NCI-H510A treated with DMSO at 0.1 percent for 48 hours (cell line): ENCODE measurements at regions not wholly inside any gene's neighbourhood (a gene's known extent, or its start where the extent isn't known, plus 50 kb on each side); places are given as distances from the start of the nearest gene placed in this dataset.

ENCODE experiments used
- DNase-seq: peaks from one replicate; lab custom pipeline; 2025; lab: John Stamatoyannopoulos, UW

GRCh38 chr10:129108378-129108777 is 358.7 kb upstream of the MGMT start:
- no peak for DNase-seq

- DNase-seq: no peak
These were observed 358.0 kb upstream of the MGMT start for GRCh38 chr10:129108994-129109393.

- DNase-seq: no peak
These were observed 356.3 kb upstream of the MGMT start for GRCh38 chr10:129110780-129111179.

- no peak for DNase-seq
These were observed 355.1 kb upstream of the MGMT start for GRCh38 chr10:129111922-129112321.

GRCh38 chr10:129114588-129114987 is 352.5 kb upstream of the MGMT start:
- no peak for DNase-seq

GRCh38 chr10:129116371-129116770 is 350.7 kb upstream of the MGMT start:
- DNase-seq: no peak

- DNase-seq: no peak
These were observed 346.6 kb upstream of the MGMT start for GRCh38 chr10:129120441-129120840.

- no peak for DNase-seq
These were observed 344.2 kb upstream of the MGMT start for GRCh38 chr10:129122846-129123245.

GRCh38 chr10:129123428-129123827 is 343.6 kb upstream of the MGMT start:
- no peak for DNase-seq

GRCh38 chr10:129126982-129127381 is 340.1 kb upstream of the MGMT start:
- DNase-seq: no peak

GRCh38 chr10:129131457-129132132 is 335.4 kb upstream of the MGMT start:
- no peak for DNase-seq

- no peak for DNase-seq
These were observed 333.2 kb upstream of the MGMT start for GRCh38 chr10:129133856-129134255.

GRCh38 chr10:129134371-129134770 is 332.7 kb upstream of the MGMT start:
- DNase-seq: no peak

GRCh38 chr10:129135624-129136023 is 331.4 kb upstream of the MGMT start:
- DNase-seq: no peak

GRCh38 chr10:129136074-129136473 is 331.0 kb upstream of the MGMT start:
- DNase-seq: no peak

- DNase-seq: no peak
These were observed 330.1 kb upstream of the MGMT start for GRCh38 chr10:129136951-129137350.

GRCh38 chr10:129140921-129141885 is 325.8 kb upstream of the MGMT start:
- no peak for DNase-seq

GRCh38 chr10:129151281-129151680 is 315.8 kb upstream of the MGMT start:
- DNase-seq: no peak

GRCh38 chr10:129156406-129156805 is 310.6 kb upstream of the MGMT start:
- no peak for DNase-seq

GRCh38 chr10:129157185-129157584 is 309.9 kb upstream of the MGMT start:
- no peak for DNase-seq

GRCh38 chr10:129161150-129161549 is 305.9 kb upstream of the MGMT start:
- no peak for DNase-seq

GRCh38 chr10:129163531-129163930 is 303.5 kb upstream of the MGMT start:
- no peak for DNase-seq

- DNase-seq: no peak
These were observed 301.8 kb upstream of the MGMT start for GRCh38 chr10:129165076-129165720.
